HepG2 (cell line): ENCODE measurements at regions not wholly inside any gene's neighbourhood (a gene's known extent, or its start where the extent isn't known, plus 50 kb on each side); places are given as distances from the start of the nearest gene placed in this dataset.

Experiments used
- ATAC-seq: fragments of 200-7000 bp; cut with Tn5 transposase; 3 replicates; pipeline ENCODE4 v1.9.1; 2020; ENCODE audit warnings: mild to moderate bottlenecking, moderate library complexity
- BruUV-seq: library from RNA; stranded (reverse); fragments of 400-500 nt; replicated peaks from 2 replicates; lab custom pipeline; 2021; lab: Mats Ljungman, UMichigan
- CTCF ChIA-PET: fragments of 300-600 bp; formaldehyde crosslinking; extraction: SDS; loops from one replicate; lab custom pipeline; 2021; ENCODE audit warnings: low total read pairs, inconsistent platforms, low intra/inter-chr PET ratio; lab: Yijun Ruan, JAX
- POLR2A ChIA-PET: fragments of 350-600 bp; sonication (Branson Sonifier 250); formaldehyde crosslinking; loops from one replicate; lab custom pipeline; 2020; ENCODE audit warnings: antibody characterized with exemption, inconsistent platforms; lab: Yijun Ruan, JAX
- DNase-seq: peaks from one replicate; pipeline ENCODE4 v3.0.0-alpha.2; 2015; ENCODE audit warnings: low spot score
- FAIRE-seq: peaks from 3 replicates; lab custom pipeline; 2011; peaks lifted over from hg19 to GRCh38; lab: Jason Lieb, UNC
- H2AFZ ChIP-seq: one replicate; pipeline ENCODE4 v1.6.1; 2011; ENCODE audit warnings: low read length, inconsistent platforms
- H3K27ac ChIP-seq: fragments of 300-600 bp; 3 replicates; pipeline ENCODE4 v1.8.0; 2011; ENCODE audit warnings: mixed run types, mild to moderate bottlenecking, mixed read lengths, low read length, inconsistent platforms; ENCODE audit not compliant: insufficient read depth; ENCODE audit errors: extremely low read length
- H3K27me3 ChIP-seq, 2 experiments: fragments of 200-600 bp in 1 of 2; 2 replicates in 1 of 2; 3 replicates in 1 of 2; pipeline versions ENCODE4 v1.6.0 to v1.8.0; 2011; ENCODE audit warnings: low read length in 2 of 2, mild to moderate bottlenecking in 2 of 2, moderate library complexity in 2 of 2, inconsistent platforms in 1 of 2; ENCODE audit not compliant: insufficient read depth in 2 of 2, control insufficient read depth in 1 of 2
- H3K36me3 ChIP-seq, 2 experiments: fragments of 200-600 bp in 1 of 2; replicated peaks in 1 of 2; 2 replicates in 1 of 2; 3 replicates in 1 of 2; pipeline versions ENCODE4 v1.5.1 to v1.8.0; 2011; ENCODE audit warnings: low read length in 2 of 2, inconsistent platforms in 1 of 2; ENCODE audit not compliant: insufficient read depth in 2 of 2, control insufficient read depth in 1 of 2
- H3K4me1 ChIP-seq: 2 replicates; pipeline ENCODE4 v1.5.1; 2012; ENCODE audit warnings: low read length, inconsistent platforms; ENCODE audit not compliant: insufficient read depth
- H3K4me2 ChIP-seq: 2 replicates; pipeline ENCODE4 v1.6.0; 2011; ENCODE audit warnings: low read depth, low read length, inconsistent platforms
- H3K4me3 ChIP-seq, 3 experiments: fragments of 200-600 bp in 1 of 3; sonication (generic), shearing (Covaris generic) in 1 of 3; replicated peaks in 1 of 3; 2 replicates each; pipeline ENCODE4 v1.5.1; 2011 to 2016; ENCODE audit warnings: low read length in 3 of 3, inconsistent platforms in 2 of 3, low read depth in 2 of 3, mild to moderate bottlenecking in 2 of 3, control low read depth in 1 of 3, mixed read lengths in 1 of 3; ENCODE audit not compliant: insufficient read depth in 1 of 3
- H3K79me2 ChIP-seq: one replicate; pipeline ENCODE4 v1.6.1; 2011; ENCODE audit warnings: low read length, inconsistent platforms; ENCODE audit not compliant: insufficient read depth
- H3K9ac ChIP-seq: 2 replicates; pipeline ENCODE4 v1.6.0; 2011; ENCODE audit warnings: mild to moderate bottlenecking, low read depth, low read length, inconsistent platforms; ENCODE audit not compliant: insufficient read depth
- H3K9me3 ChIP-seq: 2 replicates; pipeline ENCODE4 v1.5.1; 2012; ENCODE audit warnings: mild to moderate bottlenecking, low read length
- H4K20me1 ChIP-seq: 2 replicates; pipeline ENCODE4 v1.6.0; 2011; ENCODE audit warnings: inconsistent platforms, mild to moderate bottlenecking, low read length, moderate library complexity; ENCODE audit not compliant: insufficient read depth
- AHR ChIP-seq: IDR thresholded peaks from 2 replicates; pipeline ENCODE4 v1.6.1; 2018; ENCODE audit warnings: missing genetic modification reagents, missing compliant biosample characterization
- ARNT2 ChIP-seq: sonication (generic); formaldehyde crosslinking; IDR thresholded peaks from 2 replicates; pipeline ENCODE4 v1.8.0; 2022; ENCODE audit warnings: mild to moderate bottlenecking, low read depth, missing genetic modification reagents, moderate library complexity
- MAFG ChIP-seq: sonication (generic); formaldehyde crosslinking; IDR thresholded peaks from 2 replicates; pipeline ENCODE4 v1.5.1; 2020; ENCODE audit warnings: mild to moderate bottlenecking, missing genetic modification reagents
- MBNL3 ChIP-seq: fragments of 250-450 bp; sonication (Bioruptor Pico); conservative IDR thresholded peaks from 2 replicates; pipeline ENCODE4 v1.8.0; 2022; ENCODE audit warnings: mild to moderate bottlenecking, inconsistent platforms
- MED8 ChIP-seq: sonication (generic); formaldehyde crosslinking; IDR thresholded peaks from 2 replicates; pipeline ENCODE4 v1.8.1; 2023; ENCODE audit warnings: mild to moderate bottlenecking, missing genetic modification reagents; ENCODE audit not compliant: insufficient replicate concordance
- MXD4 ChIP-seq: IDR thresholded peaks from 2 replicates; pipeline ENCODE4 v1.6.1; 2016; ENCODE audit warnings: mild to moderate bottlenecking, missing biosample characterization, missing genetic modification reagents
- NCOA5 ChIP-seq: sonication (generic); formaldehyde crosslinking; IDR thresholded peaks from 2 replicates; pipeline ENCODE4 v1.4.0; 2020; ENCODE audit warnings: missing genetic modification reagents
- RFXAP ChIP-seq: sonication (generic); formaldehyde crosslinking; IDR thresholded peaks from 2 replicates; pipeline ENCODE4 v1.4.0; 2020; ENCODE audit warnings: missing genetic modification reagents, borderline replicate concordance
- TMF1 ChIP-seq: sonication (generic); formaldehyde crosslinking; IDR thresholded peaks from 2 replicates; pipeline ENCODE4 v1.8.1; 2022; ENCODE audit warnings: low read depth, missing genetic modification reagents
- ZNF564 ChIP-seq: sonication (generic); formaldehyde crosslinking; IDR thresholded peaks from 2 replicates; pipeline ENCODE4 v1.8.1; 2023; ENCODE audit warnings: mild to moderate bottlenecking, missing genetic modification reagents
- ZNF589 ChIP-seq: sonication (generic); formaldehyde crosslinking; conservative IDR thresholded peaks from 2 replicates; pipeline ENCODE4 v1.8.0; 2022; ENCODE audit warnings: mild to moderate bottlenecking, moderate library complexity, missing genetic modification reagents
- ZNF614 ChIP-seq: IDR thresholded peaks from 2 replicates; pipeline ENCODE4 v1.6.1; 2018; ENCODE audit warnings: missing biosample characterization, missing genetic modification reagents, inconsistent platforms, borderline replicate concordance
- ZNF782 ChIP-seq: sonication (generic); formaldehyde crosslinking; IDR thresholded peaks from 2 replicates; pipeline ENCODE4 v1.4.0; 2020; ENCODE audit warnings: missing genetic modification reagents, mild to moderate bottlenecking, borderline replicate concordance
- WGBS: methylation state at CpG from one replicate; pipeline ENCODE4 v1.1.6; 2017; ENCODE audit warnings: low lambda C conversion rate; 5-methylcytosine and 5-hydroxymethylcytosine counted together
- in situ Hi-C: cut with HindIII; loops from 2 replicates; pipeline ENCODE4 v1.10.0; 2017; ENCODE audit warnings: low pct_unique_long_range_greater_than_20kb; ENCODE audit not compliant: extremely low pct_ligation_motif_present
- intact Hi-C: fragments of 100-400 bp; cut with micrococcal nuclease; formaldehyde crosslinking; loops from one replicate; pipeline ENCODE4 v1.10.0; 2022; ENCODE audit not compliant: unreplicated experiment
- TF ChIP-seq, protein P1 (sequence below): sonication (generic); formaldehyde crosslinking; IDR thresholded peaks from 2 replicates; pipeline ENCODE4 v1.8.0; 2022; ENCODE audit warnings: missing genetic modification reagents, mild to moderate bottlenecking, moderate library complexity, borderline replicate concordance
- TF ChIP-seq, protein P2 (sequence below): sonication (generic); formaldehyde crosslinking; IDR thresholded peaks from 2 replicates; pipeline ENCODE4 v1.8.0; 2022; ENCODE audit warnings: low read depth, missing genetic modification reagents
- TF ChIP-seq, protein P3 (sequence below): sonication (generic); formaldehyde crosslinking; IDR thresholded peaks from 2 replicates; pipeline ENCODE4 v1.4.0; 2020; ENCODE audit warnings: missing genetic modification reagents
- TF ChIP-seq, protein P4 (sequence below): sonication (generic); formaldehyde crosslinking; IDR thresholded peaks from 2 replicates; pipeline ENCODE4 v1.8.1; 2023; ENCODE audit warnings: mild to moderate bottlenecking, missing genetic modification reagents
- TF ChIP-seq, protein P5 (sequence below): sonication (generic); formaldehyde crosslinking; IDR thresholded peaks from 2 replicates; pipeline ENCODE4 v1.5.1; 2020; ENCODE audit warnings: mild to moderate bottlenecking, missing genetic modification reagents, borderline replicate concordance

DNA sequence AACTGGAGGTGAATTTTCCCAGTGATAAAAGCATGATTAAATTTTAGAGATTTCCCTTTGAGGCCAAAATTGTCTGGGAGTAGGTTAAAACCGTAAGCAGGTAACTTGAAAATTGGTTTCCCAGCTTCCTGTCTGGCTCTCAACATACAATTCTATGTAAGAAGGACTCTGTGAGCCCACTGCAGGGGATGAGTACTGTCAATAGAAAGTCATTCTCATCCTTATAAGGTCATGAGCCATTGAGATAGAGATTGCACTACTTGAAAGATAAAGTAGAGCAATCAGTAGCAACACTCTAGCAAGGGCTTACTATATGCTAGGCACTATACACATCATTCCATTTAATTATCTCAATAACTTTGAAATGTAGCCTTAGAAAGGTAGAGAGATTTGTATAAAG lies 225.6 kb upstream of the HMGA2 start:
- BruUV-seq: no TSS peak
- Histone ChIP-seq H3K27me3 (no peaks in the 10 kb centered on the region; a peak in 1 of 5 replicates), H4K20me1 (no peaks in the 10 kb centered on the region), H3K9ac (no peak overlapping the region), H3K4me1 (peaks cover 12% of the 10 kb centered on the region), H3K4me3 (no peak overlapping the region), H2AFZ (no peak overlapping the region), H3K27ac (no peak overlapping the region), H3K4me2 (no peak overlapping the region), H3K9me3 (no peaks in the 10 kb centered on the region), H3K79me2 (no peaks in the 10 kb centered on the region), H3K36me3 (no peaks in the 10 kb centered on the region)
- ATAC-seq (no peak), DNase-seq (no peak), FAIRE-seq (no peak)
- in situ Hi-C loops: no loop called here
- intact Hi-C loops: loop anchor here (1.0 kb wide), 1 partner anchor 489 kb away; no protein-coding TSS in a partner anchor
- ChIA-PET CTCF (no interaction called here), POLR2A (no interaction called here)
- 0% methylated on average over 1 of the region's 1 CpG for WGBS
- TF ChIP-seq MXD4 (CRISPR knock-in tag) (no peak), ARNT2 (CRISPR knock-in tag) (no peak), ZNF614 (CRISPR knock-in tag) (no peak), MED8 (no peak), ZNF589 (CRISPR knock-in tag) (no peak), TMF1 (CRISPR knock-in tag) (no peak), AHR (CRISPR knock-in tag) (no peak), ZNF564 (no peak), ZNF782 (no peak), MAFG (CRISPR knock-in tag) (no peak), MBNL3 (CRISPR knock-in tag) (no peak), NCOA5 (no peak), RFXAP (CRISPR knock-in tag) (no peak)
- TF ChIP-seq, protein P1, sequence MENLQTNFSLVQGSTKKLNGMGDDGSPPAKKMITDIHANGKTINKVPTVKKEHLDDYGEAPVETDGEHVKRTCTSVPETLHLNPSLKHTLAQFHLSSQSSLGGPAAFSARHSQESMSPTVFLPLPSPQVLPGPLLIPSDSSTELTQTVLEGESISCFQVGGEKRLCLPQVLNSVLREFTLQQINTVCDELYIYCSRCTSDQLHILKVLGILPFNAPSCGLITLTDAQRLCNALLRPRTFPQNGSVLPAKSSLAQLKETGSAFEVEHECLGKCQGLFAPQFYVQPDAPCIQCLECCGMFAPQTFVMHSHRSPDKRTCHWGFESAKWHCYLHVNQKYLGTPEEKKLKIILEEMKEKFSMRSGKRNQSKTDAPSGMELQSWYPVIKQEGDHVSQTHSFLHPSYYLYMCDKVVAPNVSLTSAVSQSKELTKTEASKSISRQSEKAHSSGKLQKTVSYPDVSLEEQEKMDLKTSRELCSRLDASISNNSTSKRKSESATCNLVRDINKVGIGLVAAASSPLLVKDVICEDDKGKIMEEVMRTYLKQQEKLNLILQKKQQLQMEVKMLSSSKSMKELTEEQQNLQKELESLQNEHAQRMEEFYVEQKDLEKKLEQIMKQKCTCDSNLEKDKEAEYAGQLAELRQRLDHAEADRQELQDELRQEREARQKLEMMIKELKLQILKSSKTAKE (CRISPR knock-in tag): no peak
- TF ChIP-seq, protein P2, sequence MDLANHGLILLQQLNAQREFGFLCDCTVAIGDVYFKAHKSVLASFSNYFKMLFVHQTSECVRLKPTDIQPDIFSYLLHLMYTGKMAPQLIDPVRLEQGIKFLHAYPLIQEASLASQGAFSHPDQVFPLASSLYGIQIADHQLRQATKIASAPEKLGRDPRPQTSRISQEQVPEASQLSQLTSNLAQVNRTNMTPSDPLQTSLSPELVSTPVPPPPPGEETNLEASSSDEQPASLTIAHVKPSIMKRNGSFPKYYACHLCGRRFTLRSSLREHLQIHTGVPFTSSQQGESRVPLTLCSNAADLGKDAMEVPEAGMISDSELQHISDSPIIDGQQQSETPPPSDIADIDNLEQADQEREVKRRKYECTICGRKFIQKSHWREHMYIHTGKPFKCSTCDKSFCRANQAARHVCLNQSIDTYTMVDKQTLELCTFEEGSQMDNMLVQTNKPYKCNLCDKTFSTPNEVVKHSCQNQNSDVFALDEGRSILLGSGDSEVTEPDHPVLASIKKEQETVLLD (CRISPR knock-in tag): no peak
- TF ChIP-seq, protein P3, sequence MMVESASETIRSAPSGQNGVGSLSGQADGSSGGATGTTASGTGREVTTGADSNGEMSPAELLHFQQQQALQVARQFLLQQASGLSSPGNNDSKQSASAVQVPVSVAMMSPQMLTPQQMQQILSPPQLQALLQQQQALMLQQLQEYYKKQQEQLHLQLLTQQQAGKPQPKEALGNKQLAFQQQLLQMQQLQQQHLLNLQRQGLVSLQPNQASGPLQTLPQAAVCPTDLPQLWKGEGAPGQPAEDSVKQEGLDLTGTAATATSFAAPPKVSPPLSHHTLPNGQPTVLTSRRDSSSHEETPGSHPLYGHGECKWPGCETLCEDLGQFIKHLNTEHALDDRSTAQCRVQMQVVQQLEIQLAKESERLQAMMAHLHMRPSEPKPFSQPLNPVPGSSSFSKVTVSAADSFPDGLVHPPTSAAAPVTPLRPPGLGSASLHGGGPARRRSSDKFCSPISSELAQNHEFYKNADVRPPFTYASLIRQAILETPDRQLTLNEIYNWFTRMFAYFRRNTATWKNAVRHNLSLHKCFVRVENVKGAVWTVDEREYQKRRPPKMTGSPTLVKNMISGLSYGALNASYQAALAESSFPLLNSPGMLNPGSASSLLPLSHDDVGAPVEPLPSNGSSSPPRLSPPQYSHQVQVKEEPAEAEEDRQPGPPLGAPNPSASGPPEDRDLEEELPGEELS (CRISPR knock-in tag): no peak
- TF ChIP-seq, protein P4, sequence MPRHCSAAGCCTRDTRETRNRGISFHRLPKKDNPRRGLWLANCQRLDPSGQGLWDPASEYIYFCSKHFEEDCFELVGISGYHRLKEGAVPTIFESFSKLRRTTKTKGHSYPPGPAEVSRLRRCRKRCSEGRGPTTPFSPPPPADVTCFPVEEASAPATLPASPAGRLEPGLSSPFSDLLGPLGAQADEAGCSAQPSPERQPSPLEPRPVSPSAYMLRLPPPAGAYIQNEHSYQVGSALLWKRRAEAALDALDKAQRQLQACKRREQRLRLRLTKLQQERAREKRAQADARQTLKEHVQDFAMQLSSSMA (CRISPR knock-in tag): no peak
- TF ChIP-seq, protein P5, sequence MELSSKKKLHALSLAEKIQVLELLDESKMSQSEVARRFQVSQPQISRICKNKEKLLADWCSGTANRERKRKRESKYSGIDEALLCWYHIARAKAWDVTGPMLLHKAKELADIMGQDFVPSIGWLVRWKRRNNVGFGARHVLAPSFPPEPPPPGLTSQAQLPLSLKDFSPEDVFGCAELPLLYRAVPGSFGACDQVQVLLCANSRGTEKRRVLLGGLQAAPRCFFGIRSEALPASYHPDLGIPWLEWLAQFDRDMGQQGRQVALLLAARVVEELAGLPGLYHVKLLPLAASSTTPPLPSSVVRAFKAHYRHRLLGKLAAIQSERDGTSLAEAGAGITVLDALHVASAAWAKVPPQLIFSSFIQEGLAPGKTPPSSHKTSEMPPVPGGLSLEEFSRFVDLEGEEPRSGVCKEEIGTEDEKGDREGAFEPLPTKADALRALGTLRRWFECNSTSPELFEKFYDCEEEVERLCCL: no peak
